ENCODE measurements at regions not wholly inside any gene's neighbourhood (a gene's known extent, or its start where the extent isn't known, plus 50 kb on each side); places are given as distances from the start of the nearest gene placed in this dataset.

GRCh38 chr6:25042036-25042521 is 106.3 kb upstream of the RIPOR2 start:
- Histone ChIP-seq H4K20me1 (ENCODE audit: insufficient read depth, low read length) (no peaks in the 10 kb centered on the region), H2AFZ (ENCODE audit: low read length) (no peak overlapping the region), H3K79me2 (ENCODE audit: insufficient read depth, low read length) (no peaks in the 10 kb centered on the region), H3K36me3 (ENCODE audit: insufficient read depth, low read length) (no peaks in the 10 kb centered on the region), H3K4me3 (ENCODE audit: insufficient read depth, low read length) (no peak overlapping the region), H3K4me2 (ENCODE audit: insufficient read depth, low read length) (no peak overlapping the region), H3K4me1 (ENCODE audit: insufficient read depth, low read length) (peaks cover 2% of the 10 kb centered on the region), H3K9me3 (ENCODE audit: low read depth, low read length) (no peaks in the 10 kb centered on the region), H3K27me3 (ENCODE audit: insufficient read depth, low read length) (no peaks in the 10 kb centered on the region), H3K27ac (ENCODE audit: low read depth, low read length) (no peak overlapping the region)
- no peak for DNase-seq (ENCODE audit: insufficient read length, low spot score, missing footprints)
- TF ChIP-seq CTCF (IDR thresholded peaks at IDR 0.05; ENCODE audit: extremely low read depth, low read depth, low read length): no peak

- H3K4me1 ChIP-seq (ENCODE audit: insufficient read depth, low read length): peaks cover 2% of the 10 kb centered on the region
- no peak overlapping the region for H3K4me2 ChIP-seq (ENCODE audit: insufficient read depth, low read length)
- no peak for TF ChIP-seq CTCF (IDR thresholded peaks at IDR 0.05; ENCODE audit: extremely low read depth, low read depth, low read length)
- H3K9me3 ChIP-seq (ENCODE audit: low read depth, low read length): no peaks in the 10 kb centered on the region
- no peak for DNase-seq (ENCODE audit: insufficient read length, low spot score, missing footprints)
- H3K36me3 ChIP-seq (ENCODE audit: insufficient read depth, low read length): no peaks in the 10 kb centered on the region
- H2AFZ ChIP-seq (ENCODE audit: low read length): no peak overlapping the region
- H3K27me3 ChIP-seq (ENCODE audit: insufficient read depth, low read length): no peaks in the 10 kb centered on the region
- no peak overlapping the region for H3K27ac ChIP-seq (ENCODE audit: low read depth, low read length)
- H4K20me1 ChIP-seq (ENCODE audit: insufficient read depth, low read length): no peaks in the 10 kb centered on the region
- no peaks in the 10 kb centered on the region for H3K79me2 ChIP-seq (ENCODE audit: insufficient read depth, low read length)
- H3K4me3 ChIP-seq (ENCODE audit: insufficient read depth, low read length): no peak overlapping the region
These were observed 106.8 kb upstream of the RIPOR2 start for GRCh38 chr6:25042536-25042935.

- Histone ChIP-seq H2AFZ (ENCODE audit: low read length) (no peak overlapping the region), H3K4me1 (ENCODE audit: insufficient read depth, low read length) (peaks cover 2% of the 10 kb centered on the region), H3K27me3 (ENCODE audit: insufficient read depth, low read length) (no peaks in the 10 kb centered on the region), H3K36me3 (ENCODE audit: insufficient read depth, low read length) (no peaks in the 10 kb centered on the region), H3K79me2 (ENCODE audit: insufficient read depth, low read length) (no peaks in the 10 kb centered on the region), H3K4me2 (ENCODE audit: insufficient read depth, low read length) (no peak overlapping the region), H3K4me3 (ENCODE audit: insufficient read depth, low read length) (no peak overlapping the region), H3K27ac (ENCODE audit: low read depth, low read length) (no peak overlapping the region), H3K9me3 (ENCODE audit: low read depth, low read length) (no peaks in the 10 kb centered on the region), H4K20me1 (ENCODE audit: insufficient read depth, low read length) (no peaks in the 10 kb centered on the region)
- DNase-seq (ENCODE audit: insufficient read length, low spot score, missing footprints): no peak
- no peak for TF ChIP-seq CTCF (IDR thresholded peaks at IDR 0.05; ENCODE audit: extremely low read depth, low read depth, low read length)
These were observed 107.4 kb upstream of the RIPOR2 start for GRCh38 chr6:25042984-25043725.

- Histone ChIP-seq H3K4me1 (ENCODE audit: insufficient read depth, low read length) (peaks cover 2% of the 10 kb centered on the region), H3K79me2 (ENCODE audit: insufficient read depth, low read length) (no peaks in the 10 kb centered on the region), H3K27me3 (ENCODE audit: insufficient read depth, low read length) (no peaks in the 10 kb centered on the region), H3K4me2 (ENCODE audit: insufficient read depth, low read length) (no peak overlapping the region), H3K27ac (ENCODE audit: low read depth, low read length) (no peak overlapping the region), H3K9me3 (ENCODE audit: low read depth, low read length) (no peaks in the 10 kb centered on the region), H3K4me3 (ENCODE audit: insufficient read depth, low read length) (no peak overlapping the region), H3K36me3 (ENCODE audit: insufficient read depth, low read length) (no peaks in the 10 kb centered on the region), H4K20me1 (ENCODE audit: insufficient read depth, low read length) (no peaks in the 10 kb centered on the region), H2AFZ (ENCODE audit: low read length) (no peak overlapping the region)
- no peak for TF ChIP-seq CTCF (IDR thresholded peaks at IDR 0.05; ENCODE audit: extremely low read depth, low read depth, low read length)
- DNase-seq (ENCODE audit: insufficient read length, low spot score, missing footprints): no peak
These were observed 108.1 kb upstream of the RIPOR2 start for GRCh38 chr6:25043892-25044291.

Data from osteoblast (primary cell).